GM18907 (cell line): ENCODE measurements at regions not wholly inside any gene's neighbourhood (a gene's known extent, or its start where the extent isn't known, plus 50 kb on each side); places are given as distances from the start of the nearest gene placed in this dataset.

ENCODE experiments used
- ATAC-seq: cut with Tn5 transposase; IDR thresholded peaks from one replicate; pipeline ENCODE4 v1.9.1; 2021; ENCODE audit warnings: mild to moderate bottlenecking, moderate library complexity; ENCODE audit not compliant: unreplicated experiment

DNA sequence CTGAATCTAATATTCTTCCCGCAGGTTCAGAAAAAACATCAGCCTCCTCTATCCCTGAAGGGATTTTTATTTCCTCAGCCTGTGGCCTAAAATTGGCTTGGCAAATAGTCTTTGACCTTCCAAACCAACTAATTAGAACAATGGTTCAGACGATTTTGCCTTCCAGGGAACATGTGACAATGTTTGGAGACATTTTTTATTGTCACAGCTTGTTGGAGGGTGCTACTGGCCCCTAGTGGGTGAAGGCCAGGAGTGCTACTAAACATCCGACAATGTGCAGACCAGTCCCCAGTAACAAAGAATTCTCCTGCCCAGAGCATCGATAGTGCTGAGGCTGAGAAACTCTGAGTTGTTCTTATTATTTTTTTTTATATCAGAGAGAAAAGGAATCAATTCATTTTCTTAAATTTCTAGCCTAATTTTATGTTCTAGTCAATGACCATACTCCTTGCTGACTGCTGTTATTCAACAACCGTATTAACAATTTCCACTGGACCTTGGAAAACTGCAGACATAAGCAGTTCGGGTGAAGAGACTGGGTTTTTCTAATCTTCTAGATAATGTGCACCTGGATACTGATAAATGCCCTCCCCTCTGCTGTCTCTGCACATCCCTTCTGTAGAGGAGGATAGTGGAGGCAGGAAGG is 280.7 kb downstream of the LMX1A start:
- ATAC-seq = no peak

- no peak for ATAC-seq
These were observed 283.1 kb downstream of the LMX1A start for GRCh38 chr1:165073185-165074007.

DNA sequence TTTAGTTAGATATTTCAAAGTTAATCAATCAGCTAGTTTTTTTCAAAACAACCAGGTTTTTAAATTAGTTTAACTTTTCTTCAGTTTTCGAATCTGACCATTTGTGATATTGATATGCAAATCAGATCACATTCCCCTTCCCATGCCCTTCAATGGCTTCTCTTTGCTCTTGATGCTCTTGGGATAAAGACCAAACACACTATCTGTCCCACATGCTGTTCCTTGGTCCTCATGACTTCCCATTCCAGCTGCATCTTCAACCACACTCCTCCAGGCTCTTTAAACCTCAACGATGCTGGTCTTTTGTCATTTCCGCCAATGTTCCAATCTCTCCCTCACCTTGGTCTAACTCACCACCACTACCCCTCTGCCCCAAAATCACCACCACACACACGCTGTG is 285.8 kb downstream of the LMX1A start:
- ATAC-seq = no peak

DNA sequence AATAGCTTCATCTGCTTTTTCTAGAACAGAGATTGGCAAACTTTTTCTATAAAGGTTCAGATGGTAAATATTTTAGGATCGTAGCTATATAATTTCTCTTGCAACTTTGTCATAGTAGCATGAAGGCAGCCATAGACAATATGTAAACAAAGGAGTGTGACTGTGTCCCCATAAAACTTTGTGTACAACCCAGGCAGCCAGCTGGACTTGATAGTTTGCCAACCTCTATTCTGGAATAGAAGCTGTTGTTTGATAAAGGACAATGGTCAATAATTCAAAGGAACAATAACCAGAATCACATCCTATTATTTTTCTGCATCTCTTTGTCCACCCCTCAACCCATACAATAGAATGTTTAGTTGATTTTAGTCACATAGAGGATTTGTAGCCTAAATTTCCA is 286.7 kb downstream of the LMX1A start:
- ATAC-seq = no peak

DNA sequence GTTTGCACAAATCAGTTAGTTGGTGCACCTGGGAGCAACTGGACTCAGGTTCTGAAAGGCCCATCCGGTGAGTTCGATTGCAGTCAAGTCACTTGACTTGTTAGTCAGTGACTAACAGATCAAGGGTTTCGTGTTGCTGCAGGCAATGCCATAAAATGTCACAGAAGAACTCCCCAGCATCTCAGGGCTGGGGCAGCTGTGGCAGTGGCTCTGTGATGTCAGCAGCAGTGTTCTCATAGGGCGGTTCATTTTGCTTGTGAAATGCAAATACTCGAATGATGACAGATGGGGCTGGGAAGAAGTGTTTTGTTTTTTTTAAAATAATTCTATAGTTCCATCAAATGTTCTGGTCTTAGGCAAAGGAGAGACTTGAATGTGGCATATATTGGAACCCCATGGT is 287.8 kb downstream of the LMX1A start:
- no peak for ATAC-seq

- no peak for ATAC-seq
These were observed 288.7 kb downstream of the LMX1A start for GRCh38 chr1:165067829-165068228.

- no peak for ATAC-seq
These were observed 293.1 kb downstream of the LMX1A start for GRCh38 chr1:165063181-165063965.

- ATAC-seq = no peak
These were observed 294.2 kb downstream of the LMX1A start for GRCh38 chr1:165062346-165062745.

- ATAC-seq = no peak
These were observed 296.2 kb downstream of the LMX1A start for GRCh38 chr1:165060285-165060793.

DNA sequence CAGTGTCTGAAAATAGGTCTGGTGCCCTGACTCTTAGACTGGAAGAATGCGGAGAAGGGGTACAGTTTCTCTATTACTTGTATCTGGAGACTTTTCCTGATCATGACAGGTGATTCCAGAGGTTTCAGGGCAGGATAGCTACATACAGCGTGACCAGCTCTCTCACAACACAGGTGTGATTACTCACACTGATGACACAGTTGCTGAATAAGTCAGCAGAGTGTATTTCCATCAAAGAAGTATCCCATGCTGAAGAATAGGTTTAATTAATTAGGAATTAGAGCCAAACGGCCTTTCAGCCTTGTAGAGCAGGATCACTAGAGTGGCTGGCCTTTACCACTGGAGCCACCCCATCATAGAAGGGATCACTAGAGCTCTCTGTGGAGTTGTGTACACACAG is 298.6 kb downstream of the LMX1A start:
- no peak for ATAC-seq

- no peak for ATAC-seq
These were observed 299.6 kb downstream of the LMX1A start for GRCh38 chr1:165056914-165057313.

- ATAC-seq = no peak
These were observed 300.9 kb downstream of the LMX1A start for GRCh38 chr1:165055581-165055980.

- no peak for ATAC-seq
These were observed 301.9 kb downstream of the LMX1A start for GRCh38 chr1:165054627-165055026.

DNA sequence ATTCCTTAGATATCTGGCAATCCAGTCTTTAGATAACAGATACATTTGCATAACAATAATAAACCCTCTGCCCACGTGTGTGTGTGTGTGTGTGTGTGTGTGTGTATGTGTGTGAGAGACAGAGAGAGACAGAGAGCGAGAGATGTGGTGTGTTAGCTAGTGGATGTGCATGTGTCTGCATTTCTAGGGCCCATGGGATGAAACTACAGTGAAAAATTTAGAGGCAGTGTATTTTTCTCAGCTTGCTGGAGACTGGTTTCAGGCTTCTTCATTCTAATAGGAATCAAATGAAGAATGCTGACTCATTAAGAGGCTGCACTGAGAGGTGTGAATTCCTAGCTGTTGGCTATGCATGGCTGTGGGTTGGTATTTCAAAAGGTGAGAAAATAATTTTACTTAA is 303.2 kb downstream of the LMX1A start:
- no peak for ATAC-seq

- no peak for ATAC-seq
These were observed 303.6 kb downstream of the LMX1A start for GRCh38 chr1:165052936-165053335.

DNA sequence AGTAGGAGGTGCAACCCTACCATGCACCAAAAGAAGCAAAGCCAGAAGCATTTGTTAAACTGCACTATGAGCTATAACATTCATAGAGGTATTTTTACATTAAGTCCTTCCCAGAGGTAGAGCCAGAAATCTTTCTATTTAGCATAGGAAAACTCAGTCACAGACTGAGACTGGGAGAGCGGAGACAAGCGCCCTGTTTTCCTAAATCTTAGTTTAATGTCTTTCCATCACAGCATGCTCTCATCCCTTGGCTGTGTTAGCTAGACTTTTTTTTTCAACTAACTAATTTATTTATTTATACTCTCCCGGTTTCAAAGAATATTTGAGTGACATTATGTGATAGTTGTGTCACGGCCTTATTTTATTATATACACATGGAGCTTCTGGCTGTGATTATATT is 304.1 kb downstream of the LMX1A start:
- ATAC-seq = no peak

DNA sequence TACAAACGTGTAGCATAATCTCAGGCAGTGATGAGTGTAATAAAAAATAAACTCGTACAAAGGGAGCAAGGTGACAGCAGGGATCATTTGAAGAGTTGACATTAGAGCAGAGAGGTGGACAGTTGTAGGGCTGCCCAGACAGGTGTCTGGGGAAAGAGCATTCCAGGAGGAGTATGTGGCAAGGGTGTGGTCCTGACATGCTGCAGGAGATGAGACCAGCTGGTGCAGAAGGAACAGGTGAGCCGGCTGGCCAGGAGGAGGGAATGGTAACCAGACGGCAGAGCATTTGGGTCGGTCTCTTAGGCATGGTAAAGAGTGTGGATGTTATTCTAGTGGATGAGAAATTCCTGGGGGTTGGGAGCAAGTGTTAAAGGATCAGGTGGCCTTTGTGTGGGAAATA is 306.3 kb downstream of the LMX1A start:
- ATAC-seq = no peak

GRCh38 chr1:165047994-165048393 is 308.5 kb downstream of the LMX1A start:
- ATAC-seq = no peak

- ATAC-seq = no peak
These were observed 310.6 kb downstream of the LMX1A start for GRCh38 chr1:165045902-165046301.

DNA sequence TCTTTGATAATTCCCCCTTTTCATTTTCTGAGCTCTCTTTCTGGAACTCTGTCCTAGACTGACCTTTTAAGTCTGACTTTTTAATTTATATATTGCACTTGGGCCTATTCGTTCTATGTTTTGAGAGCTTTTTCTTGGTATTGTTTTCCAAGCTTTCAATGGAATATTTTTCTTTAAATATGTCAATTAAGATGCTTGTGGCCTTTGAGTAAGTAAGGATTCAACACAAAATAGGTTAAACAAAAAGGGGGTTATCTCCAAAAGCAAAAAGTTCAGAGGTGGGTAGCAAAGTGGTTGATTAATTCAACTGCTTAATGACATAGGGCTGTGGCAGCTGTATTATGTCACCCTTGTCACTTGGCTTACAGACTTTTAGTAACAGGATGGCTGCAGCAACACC is 315.9 kb downstream of the LMX1A start:
- no peak for ATAC-seq

DNA sequence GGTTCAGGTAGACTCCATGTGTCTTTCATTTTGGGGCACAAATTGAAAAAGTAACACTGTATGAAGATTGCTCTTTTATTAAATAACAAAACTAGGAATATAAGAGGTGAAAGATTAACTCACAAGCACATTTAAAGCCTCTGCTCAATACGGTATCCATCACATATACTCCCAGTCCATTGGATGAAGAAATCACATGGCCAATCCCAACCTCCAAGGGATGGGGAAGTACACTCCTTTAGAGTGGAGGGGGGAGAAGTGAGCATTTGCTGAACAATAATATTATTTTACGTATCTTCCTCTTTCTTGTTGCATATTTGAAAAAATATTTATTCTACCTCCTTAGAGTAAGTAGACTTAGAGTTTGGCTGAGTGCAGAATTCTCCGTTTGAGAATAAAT is 316.5 kb downstream of the LMX1A start:
- ATAC-seq = no peak

GRCh38 chr1:165036403-165036802 is 320.1 kb downstream of the LMX1A start:
- ATAC-seq = no peak
